Erythroblast (primary cell): ENCODE measurements at regions not wholly inside any gene's neighbourhood (a gene's known extent, or its start where the extent isn't known, plus 50 kb on each side); places are given as distances from the start of the nearest gene placed in this dataset.

Experiments
- GATA1 ChIP-seq: IDR thresholded peaks from 2 replicates; pipeline ENCODE4 v1.6.1; 2011; ENCODE audit warnings: low read depth, mild to moderate bottlenecking, control low read depth, low read length, moderate library complexity
- POLR2A ChIP-seq: IDR thresholded peaks from 2 replicates; pipeline ENCODE4 v1.6.1; 2011; ENCODE audit warnings: mild to moderate bottlenecking, low read length

- TF ChIP-seq POLR2A: no peak
- TF ChIP-seq GATA1: no peak
Observed at GRCh38 chr2:64831977-64832328, 157.2 kb upstream of the SLC1A4 start.
